GM23338 (cell line): ENCODE measurements at regions not wholly inside any gene's neighbourhood (a gene's known extent, or its start where the extent isn't known, plus 50 kb on each side); places are given as distances from the start of the nearest gene placed in this dataset.

Experiments used
- ATAC-seq: fragments of 200-7000 bp; cut with Tn5 transposase; 3 replicates; pipeline ENCODE4 v1.9.1; 2020
- DNase-seq: peaks from one replicate; pipeline ENCODE4 v3.0.0-alpha.2; 2015; ENCODE audit warnings: low spot score
- H2AFZ ChIP-seq: fragments of 200-600 bp; sonication (generic); 2 replicates; pipeline ENCODE4 v1.8.0; 2016; ENCODE audit warnings: antibody characterized with exemption, mild to moderate bottlenecking, moderate library complexity
- H3F3A ChIP-seq: fragments of 200-600 bp; sonication (generic); replicated peaks from 2 replicates; pipeline ENCODE4 v1.8.0; 2017; ENCODE audit warnings: antibody characterized with exemption, mixed run types, low read depth
- H3K27ac ChIP-seq: fragments of 200-600 bp; sonication (generic); 2 replicates; pipeline ENCODE4 v1.6.1; 2016; ENCODE audit warnings: low read depth
- H3K27me3 ChIP-seq: fragments of 200-600 bp; sonication (generic); 2 replicates; pipeline ENCODE4 v1.8.0; 2016; ENCODE audit warnings: mild to moderate bottlenecking, mixed run types, moderate library complexity; ENCODE audit not compliant: insufficient read depth
- H3K36me3 ChIP-seq: fragments of 200-600 bp; sonication (generic); 2 replicates; pipeline ENCODE4 v1.8.0; 2016; ENCODE audit warnings: mild to moderate bottlenecking; ENCODE audit not compliant: insufficient read depth
- H3K4me1 ChIP-seq: fragments of 200-600 bp; sonication (generic); 2 replicates; pipeline ENCODE4 v1.8.0; 2016; ENCODE audit warnings: mild to moderate bottlenecking, moderate library complexity; ENCODE audit not compliant: insufficient read depth
- H3K4me2 ChIP-seq: fragments of 200-600 bp; sonication (generic); 2 replicates; pipeline ENCODE4 v1.7.1; 2017; ENCODE audit warnings: mixed run types
- H3K4me3 ChIP-seq: fragments of 200-600 bp; sonication (generic); 2 replicates; pipeline ENCODE4 v1.6.1; 2016; ENCODE audit warnings: mixed run types
- H3K79me2 ChIP-seq: fragments of 200-600 bp; sonication (generic); replicated peaks from 2 replicates; pipeline ENCODE4 v1.8.0; 2017; ENCODE audit warnings: mild to moderate bottlenecking; ENCODE audit not compliant: insufficient read depth
- H3K9me2 ChIP-seq: fragments of 200-600 bp; sonication (generic); 2 replicates; pipeline ENCODE4 v1.8.0; 2017; ENCODE audit not compliant: insufficient read depth
- H4K20me1 ChIP-seq: fragments of 200-600 bp; sonication (generic); replicated peaks from 2 replicates; pipeline ENCODE4 v1.8.0; 2017; ENCODE audit warnings: mild to moderate bottlenecking; ENCODE audit not compliant: insufficient read depth
- H3K27ac Mint-ChIP-seq: 2 replicates; pipeline ENCODE4 v1.8.0; 2020; ENCODE audit warnings: inconsistent platforms, mild to moderate bottlenecking, moderate library complexity, mixed read lengths
- H3K27me3 Mint-ChIP-seq: 3 replicates; pipeline ENCODE4 v1.8.0; 2022; ENCODE audit warnings: low read depth, mild to moderate bottlenecking, moderate library complexity, mixed read lengths, inconsistent platforms; ENCODE audit not compliant: insufficient read depth, poor library complexity
- H3K36me3 Mint-ChIP-seq: 3 replicates; pipeline ENCODE4 v1.8.0; 2021; ENCODE audit warnings: low read depth, mild to moderate bottlenecking, inconsistent platforms, moderate library complexity, mixed read lengths
- H3K4me1 Mint-ChIP-seq: 3 replicates; pipeline ENCODE4 v1.8.0; 2020; ENCODE audit warnings: mild to moderate bottlenecking, inconsistent platforms, mixed read lengths
- H3K4me3 Mint-ChIP-seq: 3 replicates; pipeline ENCODE4 v1.8.0; 2021; ENCODE audit warnings: moderate library complexity, mild to moderate bottlenecking, inconsistent platforms, mixed read lengths
- H3K9me3 Mint-ChIP-seq: 3 replicates; pipeline ENCODE4 v1.8.0; 2020; ENCODE audit warnings: moderate library complexity, mild to moderate bottlenecking, inconsistent platforms, mixed read lengths
- CREB1 ChIP-seq: fragments of 250-450 bp; sonication (Bioruptor Pico); IDR thresholded peaks from 2 replicates; pipeline ENCODE4 v1.5.0; 2020; ENCODE audit warnings: low read depth, mild to moderate bottlenecking, moderate library complexity
- CTCF ChIP-seq, 2 experiments: fragments of 200-600 bp in 1 of 2; sonication (generic) in 1 of 2; conservative IDR thresholded peaks; 2 replicates each; pipeline versions ENCODE4 v1.5.1 to v1.6.1; 2016 to 2017; ENCODE audit warnings: antibody characterized with exemption in 2 of 2, low read depth in 2 of 2, mild to moderate bottlenecking in 2 of 2, moderate library complexity in 1 of 2
- ETS1 ChIP-seq: IDR thresholded peaks from 2 replicates; pipeline ENCODE4 v1.6.1; 2016; ENCODE audit warnings: antibody characterized with exemption
- EZH2 ChIP-seq: fragments of 200-600 bp; sonication (generic); IDR thresholded peaks from one replicate; pipeline ENCODE4 v1.8.0; 2017; ENCODE audit warnings: antibody characterized with exemption, mild to moderate bottlenecking, low read depth; ENCODE audit not compliant: unreplicated experiment
- EZH2phosphoT487 ChIP-seq: fragments of 200-600 bp; sonication (generic); IDR thresholded peaks from one replicate; pipeline ENCODE4 v1.8.1; 2018; ENCODE audit warnings: antibody characterized with exemption; ENCODE audit not compliant: unreplicated experiment
- JUNB ChIP-seq: IDR thresholded peaks from one replicate; pipeline ENCODE4 v1.6.1; 2016; ENCODE audit warnings: antibody characterized with exemption; ENCODE audit not compliant: unreplicated experiment
- NANOG ChIP-seq: IDR thresholded peaks from 2 replicates; pipeline ENCODE4 v1.6.1; 2016; ENCODE audit warnings: antibody characterized with exemption, borderline replicate concordance
- POLR2AphosphoS5 ChIP-seq: IDR thresholded peaks from 2 replicates; pipeline ENCODE4 v1.6.1; 2016; ENCODE audit warnings: antibody characterized with exemption, low read depth
- REST ChIP-seq: IDR thresholded peaks from one replicate; pipeline ENCODE4 v1.6.1; 2018; ENCODE audit warnings: antibody characterized with exemption; ENCODE audit not compliant: unreplicated experiment
- STAT1 ChIP-seq: IDR thresholded peaks from one replicate; pipeline ENCODE4 v1.6.1; 2016; ENCODE audit warnings: antibody characterized with exemption; ENCODE audit not compliant: unreplicated experiment
- ZNF114 ChIP-seq: fragments of 250-450 bp; sonication (Bioruptor Pico); IDR thresholded peaks from 2 replicates; pipeline ENCODE4 v1.5.0; 2020; ENCODE audit warnings: mild to moderate bottlenecking, moderate library complexity
- ZNF331 ChIP-seq: fragments of 250-450 bp; sonication (Bioruptor Pico); IDR thresholded peaks from 2 replicates; pipeline ENCODE4 v1.5.0; 2020; ENCODE audit warnings: low read depth, mild to moderate bottlenecking, moderate library complexity
- ZNF462 ChIP-seq: fragments of 250-450 bp; sonication (Bioruptor Pico); IDR thresholded peaks from 2 replicates; pipeline ENCODE4 v1.5.0; 2020; ENCODE audit warnings: mild to moderate bottlenecking, moderate library complexity

- Histone ChIP-seq H3K79me2 (no peaks in the 10 kb centered on the region), H4K20me1 (no peaks in the 10 kb centered on the region), H3K4me3 (no peak overlapping the region), H3K4me1 (no peaks in the 10 kb centered on the region), H3K27ac (no peak overlapping the region), H3K9me2 (no peaks in the 10 kb centered on the region), H3F3A (no peaks in the 10 kb centered on the region), H3K4me2 (no peak overlapping the region), H2AFZ (no peak overlapping the region; the same call in 1 of the 2 replicates), H3K27me3 (no peaks in the 10 kb centered on the region), H3K36me3 (no peaks in the 10 kb centered on the region)
- no peak for TF ChIP-seq STAT1
- TF ChIP-seq ZNF114 (CRISPR knock-in tag) = no peak
- TF ChIP-seq ZNF331 (CRISPR knock-in tag) = no peak
- no peak for TF ChIP-seq POLR2AphosphoS5
- TF ChIP-seq EZH2 = no peak
- TF ChIP-seq NANOG = no peak
- TF ChIP-seq ETS1 = no peak
- no peak for TF ChIP-seq JUNB
- TF ChIP-seq CREB1 = no peak
- no peak for TF ChIP-seq REST
- TF ChIP-seq CTCF (conservative IDR thresholded peaks at IDR 0.05; ENCODE audit: low read depth in 2 of 2) = no peak
- TF ChIP-seq ZNF462 (CRISPR knock-in tag) = no peak
- no peak for TF ChIP-seq EZH2phosphoT487
- H3K36me3 Mint-ChIP-seq = no peaks in the 10 kb centered on the region
- no peak for DNase-seq
- H3K27ac Mint-ChIP-seq = no peak overlapping the region
- H3K4me3 Mint-ChIP-seq = no peak overlapping the region
- no peaks in the 10 kb centered on the region for H3K27me3 Mint-ChIP-seq
- H3K4me1 Mint-ChIP-seq = no peaks in the 10 kb centered on the region
- ATAC-seq = no peak
- no peaks in the 10 kb centered on the region for H3K9me3 Mint-ChIP-seq
Observed at GRCh38 chr3:18481946-18482548, 56.9 kb upstream of the SATB1 start.
